Right lobe of liver (tissue), 6 donors: ENCODE measurements at regions not wholly inside any gene's neighbourhood (a gene's known extent, or its start where the extent isn't known, plus 50 kb on each side); places are given as distances from the start of the nearest gene placed in this dataset.

ENCODE experiments used
- ATAC-seq, 4 donors: fragments of 200-7000 bp; cut with Tn5 transposase; one replicate each; pipeline ENCODE4 v1.9.1; 2020; ENCODE audit warnings: mild to moderate bottlenecking in 4 of 4, moderate library complexity in 4 of 4
- DNase-seq, 3 donors: peaks; one replicate each; pipeline ENCODE4 v3.0.0-alpha.2; 2020
- H3K27ac ChIP-seq, 3 donors: fragments of 200-600 bp; one replicate each; pipeline ENCODE4 v1.8.0; 2022
- H3K27me3 ChIP-seq, 2 donors: fragments of 200-600 bp; one replicate each; pipeline ENCODE4 v1.8.0; 2022
- H3K36me3 ChIP-seq, 4 donors: fragments of 200-600 bp; sonication (generic) in 1 of 4; one replicate each; pipeline versions ENCODE4 v1.5.1 to v1.8.0; 2017 to 2022; ENCODE audit warnings: control low read depth in 1 of 4
- H3K4me1 ChIP-seq, 4 donors: fragments of 200-600 bp; sonication (generic) in 1 of 4; one replicate each; pipeline versions ENCODE4 v1.5.1 to v1.8.0; 2017 to 2022; ENCODE audit warnings: control low read depth in 1 of 4
- H3K4me3 ChIP-seq, 3 donors: fragments of 200-600 bp; one replicate each; pipeline ENCODE4 v1.8.0; 2022
- H3K9me3 ChIP-seq, 4 donors: fragments of 200-600 bp; sonication (generic) in 1 of 4; one replicate each; pipeline versions ENCODE4 v1.5.1 to v1.8.0; 2017 to 2022; ENCODE audit warnings: control low read depth in 1 of 4
- CTCF ChIP-seq, 4 donors: fragments of 200-600 bp in 3 of 4; fragments of 450-650 bp in 1 of 4; IDR thresholded peaks; one replicate each; pipeline versions ENCODE4 v1.5.1 to v1.8.0; 2016 to 2022; ENCODE audit warnings: antibody characterized with exemption in 4 of 4, mild to moderate bottlenecking in 2 of 4
- POLR2A ChIP-seq: fragments of 450-650 bp; IDR thresholded peaks from one replicate; pipeline ENCODE4 v1.6.1; 2017; ENCODE audit warnings: antibody characterized with exemption, mild to moderate bottlenecking
- WGBS: methylation state at CpG from one replicate; pipeline ENCODE4 v1.1.6; 2018; ENCODE audit warnings: low coverage, low lambda C conversion rate; ENCODE audit not compliant: insufficient coverage; ENCODE audit errors: missing lambda C conversion rate; 5-methylcytosine and 5-hydroxymethylcytosine counted together
- intact Hi-C, 2 donors: fragments of 100-400 bp; cut with DNase I; formaldehyde crosslinking; loops; one replicate each; pipeline versions ENCODE4 v1.11.2 to v1.14.1; 2022
- donor health status: DM: no; HTN: yes; CAD: no.
- donor health status: DM: no; HTN: no; CAD: no.
- donor health status: DM: no; HTN: no; CAD: no.
- donor health status: DM: no; HTN: yes; CAD: no.
- donor health status: DM: no; HTN: yes; CAD: no.

DNA sequence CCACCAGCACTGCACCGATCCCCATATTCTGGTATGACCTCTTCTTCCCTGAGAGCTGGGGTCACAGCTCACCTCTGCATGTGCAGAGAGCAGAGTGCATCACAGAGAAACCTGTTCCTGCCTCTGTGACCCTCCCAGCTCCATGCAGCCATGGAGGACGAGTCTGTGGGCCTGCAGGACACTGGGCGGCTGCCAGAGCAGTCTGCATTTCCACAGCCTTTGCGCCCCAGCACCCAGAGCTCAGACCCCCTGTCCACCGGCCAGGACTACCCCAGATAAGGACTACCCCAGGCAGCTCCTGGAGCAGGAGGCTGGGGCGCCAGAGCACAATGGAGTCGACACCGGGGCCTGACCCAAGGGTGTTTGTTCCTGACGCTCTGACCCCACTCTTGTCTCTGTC, 308.1 kb upstream of the IRX1 start:
- H3K4me1 ChIP-seq = no peaks in the 10 kb centered on the region
- WGBS = 29% methylated on average over 2 of the region's 9 CpGs
- intact Hi-C loops = no loop called here
- H3K4me3 ChIP-seq = no peak overlapping the region
- no peaks in the 10 kb centered on the region for H3K9me3 ChIP-seq
- ATAC-seq (no peak), DNase-seq (no peak)
- H3K27me3 ChIP-seq = no peaks in the 10 kb centered on the region
- TF ChIP-seq CTCF (IDR thresholded peaks at IDR 0.05) = no peak
- no peak for TF ChIP-seq POLR2A
- no peaks in the 10 kb centered on the region for H3K36me3 ChIP-seq
- H3K27ac ChIP-seq = no peak overlapping the region

- TF ChIP-seq CTCF (IDR thresholded peaks at IDR 0.05) (no peak), POLR2A (no peak)
- H3K27ac ChIP-seq = no peak overlapping the region
- no peaks in the 10 kb centered on the region for H3K4me1 ChIP-seq
- intact Hi-C loops = no loop called here
- no peak overlapping the region for H3K4me3 ChIP-seq
- no peaks in the 10 kb centered on the region for H3K9me3 ChIP-seq
- ATAC-seq (no peak), DNase-seq (no peak)
- H3K27me3 ChIP-seq = no peaks in the 10 kb centered on the region
- no peaks in the 10 kb centered on the region for H3K36me3 ChIP-seq
- WGBS = 65% methylated on average over 10 of the region's 13 CpGs
These were observed 310.0 kb upstream of the IRX1 start for GRCh38 chr5:3285621-3286020.

GRCh38 chr5:3284506-3284905, 311.1 kb upstream of the IRX1 start:
- Histone ChIP-seq H3K4me3 (no peak overlapping the region), H3K27me3 (no peaks in the 10 kb centered on the region), H3K27ac (no peak overlapping the region), H3K9me3 (no peaks in the 10 kb centered on the region), H3K4me1 (no peaks in the 10 kb centered on the region), H3K36me3 (no peaks in the 10 kb centered on the region)
- DNase-seq (no peak), ATAC-seq (no peak)
- TF ChIP-seq CTCF (IDR thresholded peaks at IDR 0.05) (no peak), POLR2A (no peak)
- WGBS = 31% methylated on average over 3 of the region's 5 CpGs
- intact Hi-C loops = no loop called here

GRCh38 chr5:3282841-3283240, 312.8 kb upstream of the IRX1 start:
- 53% methylated on average over 8 of the region's 20 CpGs for WGBS
- Histone ChIP-seq H3K27me3 (no peaks in the 10 kb centered on the region), H3K4me1 (no peaks in the 10 kb centered on the region), H3K9me3 (no peaks in the 10 kb centered on the region), H3K27ac (no peak overlapping the region), H3K4me3 (no peak overlapping the region), H3K36me3 (no peaks in the 10 kb centered on the region)
- ATAC-seq = no peak
- intact Hi-C loops = no loop called here
- DNase-seq = no peak
- TF ChIP-seq POLR2A (no peak), CTCF (IDR thresholded peaks at IDR 0.05) (no peak)

- WGBS = 46% methylated on average over 5 of the region's 7 CpGs
- no peaks in the 10 kb centered on the region for H3K4me1 ChIP-seq
- TF ChIP-seq CTCF (IDR thresholded peaks at IDR 0.05) (no peak), POLR2A (no peak)
- no peak overlapping the region for H3K27ac ChIP-seq
- DNase-seq (no peak), ATAC-seq (no peak)
- no peak overlapping the region for H3K4me3 ChIP-seq
- H3K36me3 ChIP-seq = no peaks in the 10 kb centered on the region
- intact Hi-C loops = no loop called here
- H3K27me3 ChIP-seq = no peaks in the 10 kb centered on the region
- H3K9me3 ChIP-seq = no peaks in the 10 kb centered on the region
These were observed 314.3 kb upstream of the IRX1 start for GRCh38 chr5:3281366-3281765.
